ENCODE measurements at regions not wholly inside any gene's neighbourhood (a gene's known extent, or its start where the extent isn't known, plus 50 kb on each side); places are given as distances from the start of the nearest gene placed in this dataset.

DNA sequence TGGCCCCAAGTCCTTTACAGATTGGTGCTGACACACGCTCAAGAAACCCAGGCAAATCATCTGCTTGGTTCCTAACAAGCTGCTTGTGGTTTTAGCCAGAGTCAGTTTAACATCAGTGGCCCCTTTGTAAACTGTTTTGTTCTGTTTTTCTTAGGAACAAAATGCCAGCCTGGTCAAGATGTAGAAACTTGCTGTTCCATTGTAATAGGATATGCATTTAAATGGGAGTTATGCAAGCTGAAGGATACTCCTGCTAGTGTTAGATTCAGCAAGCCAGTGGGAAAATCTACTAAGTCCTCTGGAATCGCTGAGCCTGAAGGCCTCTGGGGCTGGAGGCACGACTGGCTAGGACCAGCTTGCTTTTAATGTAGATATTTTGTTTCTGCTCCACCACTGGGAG lies 391.1 kb downstream of the TLE4 start:
- DNase-seq, result no peak

DNA sequence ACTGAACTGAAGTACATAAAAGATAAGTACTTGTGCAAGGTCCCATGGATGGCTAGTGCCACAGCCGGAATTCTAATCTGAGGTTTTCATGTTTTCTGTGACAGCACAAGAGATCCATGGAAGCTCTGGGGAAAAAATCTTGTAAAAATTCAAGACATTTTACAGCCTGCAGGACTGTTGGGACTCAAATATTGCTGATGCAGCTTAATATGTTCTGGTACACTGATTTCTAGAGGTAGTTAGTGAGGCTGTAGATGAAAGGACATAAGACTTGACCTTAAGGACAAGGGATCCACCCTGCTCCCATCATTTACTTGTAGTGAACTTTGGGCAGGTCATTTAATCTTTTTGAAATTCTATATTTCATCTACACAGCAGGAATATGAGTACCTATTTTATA lies 390.4 kb downstream of the TLE4 start:
- DNase-seq, result no peak

DNA sequence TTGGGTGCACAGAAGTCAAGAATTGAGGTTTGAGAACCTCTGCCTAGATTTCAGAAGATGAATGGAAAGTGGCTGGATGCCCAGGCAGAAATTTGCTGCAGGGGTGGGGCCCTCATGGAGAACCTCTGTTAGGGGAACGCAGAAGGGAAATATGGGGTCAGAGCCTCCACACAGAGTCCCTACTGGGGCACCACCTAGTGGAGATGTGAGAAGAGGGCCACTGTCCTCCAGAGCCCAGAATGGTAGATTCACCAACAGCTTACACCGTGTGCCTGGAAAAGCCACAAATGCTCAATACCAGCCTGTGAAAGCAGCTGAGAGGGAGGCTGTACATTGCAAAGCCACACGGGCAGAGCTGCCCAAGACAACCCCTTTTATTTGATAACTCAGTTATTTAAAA lies 383.5 kb downstream of the TLE4 start:
- DNase-seq, result no peak

GRCh38 chr9:79953908-79954307 lies 382.1 kb downstream of the TLE4 start:
- no peak for DNase-seq

- DNase-seq, result no peak
Measured at GRCh38 chr9:79952401-79952800, 380.6 kb downstream of the TLE4 start.

DNA sequence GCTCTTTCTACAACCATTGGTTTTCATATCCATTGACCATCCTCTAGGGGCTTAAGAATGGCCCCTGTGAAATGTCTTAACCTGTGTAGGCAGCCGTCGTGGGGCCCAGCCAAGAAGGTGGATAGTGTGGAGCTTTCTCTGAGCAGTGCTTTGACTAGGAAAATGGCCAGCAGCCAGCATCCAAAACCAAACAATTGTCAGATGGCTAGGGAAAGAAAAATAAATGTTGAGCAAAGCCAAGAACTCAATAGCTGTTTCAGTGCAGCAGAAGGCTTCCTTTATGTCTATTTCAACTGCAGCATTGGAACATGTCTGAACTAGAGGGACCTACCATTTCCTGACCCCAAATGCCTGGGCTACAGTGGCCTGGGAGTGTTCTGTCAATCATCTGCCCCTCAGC lies 374.9 kb downstream of the TLE4 start:
- DNase-seq, result no peak

DNA sequence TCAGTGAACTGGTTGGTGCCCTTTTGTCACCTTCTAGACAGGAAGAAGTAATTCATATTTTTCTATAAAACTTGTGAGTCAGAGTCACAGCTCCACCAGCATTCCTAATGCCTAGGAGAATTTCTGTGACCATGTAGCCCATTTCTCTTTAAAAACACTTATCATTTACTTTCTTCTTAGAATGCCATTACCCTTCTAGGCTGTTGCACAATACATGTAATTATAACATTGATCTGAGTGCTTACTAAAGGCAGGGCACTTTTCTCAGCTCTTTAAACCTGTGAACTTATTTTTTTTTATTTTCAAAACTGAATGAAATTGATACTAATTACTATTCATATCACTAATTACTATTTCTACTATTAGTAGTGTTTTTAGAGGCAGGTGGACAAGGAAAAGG lies 373.7 kb downstream of the TLE4 start:
- no peak for DNase-seq

DNA sequence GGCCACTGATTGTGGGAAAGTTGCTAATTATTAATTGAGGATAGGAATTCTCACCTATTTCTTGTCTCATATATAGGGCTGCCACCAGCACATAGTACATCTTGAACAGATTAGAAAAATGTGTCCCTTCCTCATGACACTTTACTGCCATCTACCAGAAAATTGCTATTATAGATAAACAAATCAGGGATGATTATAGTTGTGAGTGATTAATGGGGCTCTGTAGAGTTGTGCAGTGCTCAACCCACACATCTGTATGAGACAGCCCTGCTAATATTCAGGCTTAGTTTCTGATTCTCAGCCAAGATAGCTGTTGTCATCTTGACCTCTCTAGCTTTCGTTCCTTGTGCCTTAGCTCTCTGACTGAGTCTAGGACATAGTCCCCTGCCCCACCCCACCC lies 373.3 kb downstream of the TLE4 start:
- DNase-seq, result no peak

- DNase-seq, result no peak
Measured at GRCh38 chr9:79940919-79941318, 369.2 kb downstream of the TLE4 start.

DNA sequence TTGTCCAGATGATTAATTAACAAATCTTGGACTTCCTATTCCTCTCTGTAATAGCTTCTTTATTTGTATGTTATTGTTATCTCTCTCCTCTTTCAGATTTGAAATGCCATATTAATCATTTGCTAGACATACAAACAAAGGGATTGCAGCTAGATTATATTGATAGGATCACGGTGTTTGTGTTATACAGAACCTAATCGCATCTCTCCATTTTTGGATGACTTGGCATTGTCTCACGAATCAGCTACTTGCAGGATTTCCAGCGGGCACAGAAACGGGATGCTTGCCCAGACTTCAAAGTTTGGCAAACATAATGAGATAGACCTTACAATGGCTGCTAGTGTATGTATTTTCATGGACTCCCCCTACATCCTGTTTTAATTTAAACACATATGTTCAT lies 368.1 kb downstream of the TLE4 start:
- DNase-seq, result no peak

- DNase-seq, result no peak
Measured at GRCh38 chr9:79936336-79936735, 364.6 kb downstream of the TLE4 start.

DNA sequence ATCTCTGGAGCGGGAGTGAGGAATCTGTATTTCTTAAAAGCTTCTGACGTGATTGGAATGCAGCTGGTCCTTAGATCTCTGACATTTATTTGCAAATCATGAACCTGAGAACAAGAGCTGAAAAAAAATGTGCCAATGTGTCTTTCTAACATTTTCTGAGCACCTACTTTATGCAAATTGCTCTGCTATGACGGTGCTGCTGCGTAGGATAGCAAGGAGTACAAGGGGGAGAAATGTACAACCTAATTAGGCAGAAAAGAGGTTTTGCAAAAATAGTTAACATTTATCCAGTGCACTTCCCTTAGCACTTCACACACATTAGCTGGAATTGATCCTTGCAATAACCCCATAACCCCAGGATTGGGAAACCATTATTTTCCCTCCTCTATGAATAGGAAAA lies 357.5 kb downstream of the TLE4 start:
- no peak for DNase-seq

DNA sequence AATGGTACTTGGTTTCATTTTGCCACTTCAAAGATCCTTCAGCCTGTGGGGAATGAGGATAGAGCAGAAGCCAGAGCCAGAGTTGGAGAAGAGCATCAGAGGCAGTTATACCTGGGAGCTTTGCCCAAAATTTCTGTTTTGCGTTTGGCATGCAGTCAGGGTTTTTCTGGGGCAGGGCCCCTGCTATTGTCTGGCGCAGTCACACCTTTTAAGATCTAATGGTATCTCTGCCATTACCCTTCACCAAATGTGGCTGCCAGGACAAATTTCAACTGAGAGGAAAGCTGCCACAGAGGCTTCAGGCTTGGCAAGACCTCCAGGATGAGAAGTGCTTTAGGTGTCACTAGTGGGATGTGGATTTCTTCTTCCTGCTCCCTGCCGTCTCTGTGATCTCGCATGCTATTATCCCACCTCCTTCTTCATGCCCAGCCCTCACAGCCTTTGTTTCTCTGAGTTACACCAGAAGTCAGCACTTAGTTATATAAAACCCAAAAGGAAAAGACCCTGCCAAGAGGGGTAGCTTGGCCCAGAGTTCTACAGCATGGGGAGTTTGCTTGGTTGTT lies 357.0 kb downstream of the TLE4 start:
- DNase-seq, result no peak

DNA sequence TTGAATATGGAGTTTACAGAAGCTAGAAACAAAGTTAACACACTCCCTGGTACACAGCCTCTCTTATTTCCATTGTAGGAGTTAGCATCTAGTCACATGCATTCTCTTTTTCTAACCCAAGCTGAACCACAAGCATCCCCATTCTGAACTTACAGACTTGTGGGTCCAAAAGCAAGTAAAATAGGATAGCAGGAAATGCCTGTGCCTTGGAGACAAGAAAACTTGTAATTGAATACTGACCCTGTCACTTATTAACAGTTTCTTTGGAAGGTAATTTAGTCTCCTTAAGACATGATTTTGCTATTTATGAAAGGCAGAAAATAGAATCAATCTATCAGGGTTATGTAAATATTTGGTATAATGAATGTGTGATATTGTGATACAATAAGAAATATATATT lies 353.6 kb downstream of the TLE4 start:
- DNase-seq, result no peak

- DNase-seq, result no peak
Measured at GRCh38 chr9:79924836-79925235, 353.1 kb downstream of the TLE4 start.

- no peak for DNase-seq
Measured at GRCh38 chr9:79917421-79917820, 345.7 kb downstream of the TLE4 start.

GRCh38 chr9:79913867-79914266 lies 342.1 kb downstream of the TLE4 start:
- no peak for DNase-seq

- no peak for DNase-seq
Measured at GRCh38 chr9:79912318-79913070, 340.7 kb downstream of the TLE4 start.

GRCh38 chr9:79911724-79912123 lies 340.0 kb downstream of the TLE4 start:
- no peak for DNase-seq

GRCh38 chr9:79902825-79903600 lies 331.2 kb downstream of the TLE4 start:
- DNase-seq, result no peak

GRCh38 chr9:79900754-79901153 lies 329.0 kb downstream of the TLE4 start:
- DNase-seq, result no peak

- no peak for DNase-seq
Measured at GRCh38 chr9:79896390-79896980, 324.7 kb downstream of the TLE4 start.

- no peak for DNase-seq
Measured at GRCh38 chr9:79895232-79895631, 323.5 kb downstream of the TLE4 start.

GRCh38 chr9:79889369-79889768 lies 317.6 kb downstream of the TLE4 start:
- DNase-seq, result no peak

Data from effector CD4-positive, alpha-beta T cell (primary cell).